ENCODE measurements at regions not wholly inside any gene's neighbourhood (a gene's known extent, or its start where the extent isn't known, plus 50 kb on each side); places are given as distances from the start of the nearest gene placed in this dataset.

DNA sequence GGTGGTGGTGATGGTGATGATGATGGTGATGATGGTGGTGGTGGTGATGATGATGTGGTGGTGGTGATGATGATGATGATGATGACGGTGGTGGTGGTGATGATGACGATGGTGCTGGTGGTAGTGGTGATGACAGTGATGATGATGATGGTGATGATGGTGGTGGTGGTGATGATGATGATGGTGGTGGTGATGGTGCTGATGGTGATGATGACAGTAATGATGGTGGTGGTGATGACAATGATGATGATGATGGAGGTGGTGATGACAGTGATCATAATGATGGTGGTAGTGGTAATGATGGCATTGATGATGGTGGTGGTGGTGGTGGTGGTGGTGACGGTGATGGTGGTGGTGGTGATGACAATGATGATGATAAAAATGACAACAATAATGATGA lies 52.1 kb upstream of the ANO1 start:
- TF ChIP-seq POLR2A (IDR thresholded peaks at IDR 0.05; ENCODE audit: low read length) (no peak), EP300 (IDR thresholded peaks at IDR 0.05) (no peak), RCOR1 (IDR thresholded peaks at IDR 0.05; ENCODE audit: low read depth, low read length) (no peak)
- TF ChIP-seq, protein P1, sequence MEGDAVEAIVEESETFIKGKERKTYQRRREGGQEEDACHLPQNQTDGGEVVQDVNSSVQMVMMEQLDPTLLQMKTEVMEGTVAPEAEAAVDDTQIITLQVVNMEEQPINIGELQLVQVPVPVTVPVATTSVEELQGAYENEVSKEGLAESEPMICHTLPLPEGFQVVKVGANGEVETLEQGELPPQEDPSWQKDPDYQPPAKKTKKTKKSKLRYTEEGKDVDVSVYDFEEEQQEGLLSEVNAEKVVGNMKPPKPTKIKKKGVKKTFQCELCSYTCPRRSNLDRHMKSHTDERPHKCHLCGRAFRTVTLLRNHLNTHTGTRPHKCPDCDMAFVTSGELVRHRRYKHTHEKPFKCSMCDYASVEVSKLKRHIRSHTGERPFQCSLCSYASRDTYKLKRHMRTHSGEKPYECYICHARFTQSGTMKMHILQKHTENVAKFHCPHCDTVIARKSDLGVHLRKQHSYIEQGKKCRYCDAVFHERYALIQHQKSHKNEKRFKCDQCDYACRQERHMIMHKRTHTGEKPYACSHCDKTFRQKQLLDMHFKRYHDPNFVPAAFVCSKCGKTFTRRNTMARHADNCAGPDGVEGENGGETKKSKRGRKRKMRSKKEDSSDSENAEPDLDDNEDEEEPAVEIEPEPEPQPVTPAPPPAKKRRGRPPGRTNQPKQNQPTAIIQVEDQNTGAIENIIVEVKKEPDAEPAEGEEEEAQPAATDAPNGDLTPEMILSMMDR (IDR thresholded peaks at IDR 0.05), result no peak

Data from A549 (cell line).